ENCODE measurements at regions not wholly inside any gene's neighbourhood (a gene's known extent, or its start where the extent isn't known, plus 50 kb on each side); places are given as distances from the start of the nearest gene placed in this dataset.

GRCh38 chr1:196090226-196090625, 518.0 kb downstream of the KCNT2 start:
- Histone ChIP-seq H3K4me3 (no peak overlapping the region), H3K4me1 (ENCODE audit: control insufficient read depth, insufficient read depth, low read length) (no peaks in the 10 kb centered on the region), H3K27ac (ENCODE audit: control insufficient read depth, insufficient read depth) (no peak overlapping the region), H3K9ac (ENCODE audit: control insufficient read depth, insufficient read depth, low read length) (no peak overlapping the region), H4K20me1 (ENCODE audit: control insufficient read depth, insufficient read depth) (no peaks in the 10 kb centered on the region), H3K79me2 (ENCODE audit: control insufficient read depth, insufficient read depth, low read length) (no peaks in the 10 kb centered on the region), H3K4me2 (ENCODE audit: control insufficient read depth, insufficient read depth) (no peak overlapping the region), H3K36me3 (ENCODE audit: control insufficient read depth in 2 of 2, insufficient read depth in 2 of 2, low read length in 1 of 2) (no peaks in the 10 kb centered on the region), H2AFZ (ENCODE audit: control insufficient read depth, low read depth, low read length) (no peak overlapping the region), H3K27me3 (replicated peaks in 1 of 2; ENCODE audit: control insufficient read depth in 2 of 2, insufficient read depth in 2 of 2, low read length in 1 of 2) (no peaks in the 10 kb centered on the region), H3K9me3 (replicated peaks; ENCODE audit: control insufficient read depth, insufficient read depth, low read length) (no peaks in the 10 kb centered on the region)
- in situ Hi-C loops (cut with MboI) (no loop called here), intact Hi-C loops (cut with micrococcal nuclease; ENCODE audit: unreplicated experiment) (no loop called here)
- ChIA-PET CTCF (no interaction called here), RAD21 (ENCODE audit: unreplicated experiment) (no interaction called here), POLR2A (no interaction called here), SMC1A (ENCODE audit: uncharacterized antibody, unreplicated experiment) (no interaction called here)
- 11% methylated on average over 3 of the region's 3 CpGs for WGBS (ENCODE audit: insufficient coverage, insufficient replicate concordance, low lambda C conversion rate, missing lambda C conversion rate)
- no peak for DNase-seq (ENCODE audit: low read depth, low spot score)
- ATAC-seq, result no peak
- no peak for TF ChIP-seq SMAD5 (IDR thresholded peaks at IDR 0.05; ENCODE audit: low read depth)
- no peak for TF ChIP-seq SIN3A (IDR thresholded peaks at IDR 0.05; ENCODE audit: low read depth, low read length)
- no peak for TF ChIP-seq RB1 (IDR thresholded peaks at IDR 0.05; ENCODE audit: borderline replicate concordance)
- no peak for TF ChIP-seq IRF4 (IDR thresholded peaks at IDR 0.05; ENCODE audit: low read depth, low read length)
- TF ChIP-seq RUNX3 (IDR thresholded peaks at IDR 0.05; ENCODE audit: low read length), result no peak
- no peak for TF ChIP-seq GATAD2B (conservative IDR thresholded peaks at IDR 0.05; ENCODE audit: low read depth)
- TF ChIP-seq BCL11A (IDR thresholded peaks at IDR 0.05; ENCODE audit: low read depth, low read length), result no peak
- TF ChIP-seq NR2C1 (IDR thresholded peaks at IDR 0.05), result no peak
- no peak for TF ChIP-seq ZSCAN29 (IDR thresholded peaks at IDR 0.05)
- no peak for TF ChIP-seq STAT3 (IDR thresholded peaks at IDR 0.05; ENCODE audit: low read depth, low read length)
- TF ChIP-seq PKNOX1 (IDR thresholded peaks at IDR 0.05), result no peak
- no peak for TF ChIP-seq RELA (IDR thresholded peaks at IDR 0.05; ENCODE audit: borderline replicate concordance, partially characterized antibody)
- TF ChIP-seq POLR2AphosphoS2 (IDR thresholded peaks at IDR 0.05; ENCODE audit: low read depth, low read length), result no peak
- FAIRE-seq, result no peak
- BruUV-seq (replicated peaks), result no TSS peak
